ENCODE measurements at regions not wholly inside any gene's neighbourhood (a gene's known extent, or its start where the extent isn't known, plus 50 kb on each side); places are given as distances from the start of the nearest gene placed in this dataset.

GRCh38 chr12:123073292-123073691, 77.6 kb downstream of the PITPNM2 start (continued):
- no peak for TF ChIP-seq ATF3 (IDR thresholded peaks at IDR 0.05; ENCODE audit: insufficient read depth, low read depth, low read length)
- TF ChIP-seq SRF (IDR thresholded peaks at IDR 0.05; ENCODE audit: low read depth, low read length), result no peak
- no peak for TF ChIP-seq CHD7 (IDR thresholded peaks at IDR 0.05; ENCODE audit: insufficient replicate concordance, low read length)
